Transverse colon (tissue), 4 donors: ENCODE measurements at regions not wholly inside any gene's neighbourhood (a gene's known extent, or its start where the extent isn't known, plus 50 kb on each side); places are given as distances from the start of the nearest gene placed in this dataset.
A peak's percentile ranks its signal among the peaks of the same experiment; 100 is the strongest.

Source experiments
- DNase-seq: peaks from one replicate; pipeline ENCODE4 v3.0.0-alpha.2; 2019
- H3K27ac ChIP-seq, 4 donors: fragments of 200-600 bp; sonication (generic); 2 replicates each; pipeline ENCODE4 v1.5.1; 2016 to 2018; ENCODE audit warnings: inconsistent platforms in 4 of 4
- H3K27me3 ChIP-seq: fragments of 200-600 bp; sonication (generic); 2 replicates; pipeline ENCODE4 v1.5.1; 2017; ENCODE audit warnings: inconsistent platforms
- H3K36me3 ChIP-seq, 4 donors: fragments of 200-600 bp; sonication (generic); 2 replicates each; pipeline ENCODE4 v1.5.1; 2017 to 2019; ENCODE audit warnings: inconsistent platforms in 4 of 4
- H3K4me1 ChIP-seq, 4 donors: fragments of 200-600 bp; sonication (generic); 2 replicates each; pipeline ENCODE4 v1.5.1; 2017 to 2020; ENCODE audit warnings: inconsistent platforms in 4 of 4
- H3K4me3 ChIP-seq, 4 donors: fragments of 200-600 bp; sonication (generic); 1 replicate in 1 of 4; 2 replicates in 3 of 4; pipeline versions ENCODE4 v1.5.1 to v1.6.1; 2017 to 2019; ENCODE audit warnings: inconsistent platforms in 4 of 4
- H3K9me3 ChIP-seq, 2 donors: fragments of 200-600 bp; sonication (generic); 2 replicates each; pipeline ENCODE4 v1.5.1; 2017 to 2019; ENCODE audit warnings: inconsistent platforms in 2 of 2
- EP300 ChIP-seq: sonication (generic); formaldehyde crosslinking; IDR thresholded peaks from one replicate; pipeline ENCODE4 v1.6.1; 2017; ENCODE audit warnings: antibody characterized with exemption, low read depth
- POLR2A ChIP-seq: fragments of 450-650 bp; IDR thresholded peaks from one replicate; pipeline ENCODE4 v1.6.1; 2016; ENCODE audit warnings: antibody characterized with exemption, mild to moderate bottlenecking, moderate library complexity
- POLR2AphosphoS5 ChIP-seq, 3 donors: sonication (generic); formaldehyde crosslinking; IDR thresholded peaks; one replicate each; pipeline ENCODE4 v1.6.1; 2016; ENCODE audit warnings: antibody characterized with exemption in 3 of 3
- WGBS, 2 donors: methylation state at CpG; one replicate each; pipeline ENCODE4 v1.1.5; 2018; ENCODE audit warnings: low coverage in 1 of 2; 5-methylcytosine and 5-hydroxymethylcytosine counted together
- in situ Hi-C, 4 donors: fragments of 200-750 bp; cut with MboI; loops; one replicate each; pipeline versions ENCODE4 v1.15.0 to v1.15.1; 2017; ENCODE audit warnings: low sequenced_read_pairs in 3 of 4, low pct_ligation_motif_present in 1 of 4, low pct_unique_long_range_greater_than_20kb in 1 of 4
- intact Hi-C: fragments of 100-400 bp; cut with DNase I; formaldehyde crosslinking; loops from one replicate; pipeline ENCODE4 v1.15.1; 2023; ENCODE audit warnings: low total_unique reads
- TF ChIP-seq, protein P1 (sequence below), 5 experiments: fragments of 200-600 bp in 3 of 5; fragments of 450-650 bp in 2 of 5; sonication (generic) in 3 of 5; IDR thresholded peaks; 1 replicate in 2 of 5; 2 replicates in 3 of 5; pipeline ENCODE4 v1.5.1; 2016 to 2017; ENCODE audit warnings: antibody characterized with exemption in 5 of 5, inconsistent platforms in 3 of 5, mild to moderate bottlenecking in 2 of 5, moderate library complexity in 1 of 5

DNA sequence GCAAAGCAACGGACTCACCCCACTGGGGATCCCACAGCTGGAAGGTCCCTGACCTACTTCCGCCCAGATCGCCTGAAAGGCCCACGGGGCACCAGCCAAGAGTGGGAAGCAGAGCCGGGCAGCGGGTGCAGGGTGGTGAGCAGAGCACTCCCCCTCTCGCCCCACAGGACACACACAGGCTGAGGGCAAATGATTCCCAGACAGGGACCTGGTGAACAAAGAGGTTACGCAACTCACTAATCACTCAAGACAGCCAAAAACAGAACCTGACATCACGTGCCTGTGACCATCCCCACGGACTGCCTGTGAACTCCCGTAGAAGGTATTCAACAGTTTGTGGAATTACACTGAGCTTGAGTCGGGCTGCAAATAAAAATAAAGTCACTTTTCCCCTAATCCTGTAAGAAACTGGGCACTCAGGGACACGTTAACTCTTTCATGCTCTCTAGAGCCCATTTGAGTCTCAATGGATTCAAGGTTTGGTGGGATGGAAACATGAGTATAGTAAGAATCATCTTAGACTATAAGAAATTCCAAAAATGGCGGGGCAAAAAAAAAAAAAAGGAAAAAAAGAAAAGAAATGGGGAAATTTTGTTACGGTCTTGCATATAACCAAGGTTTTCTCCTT, 396.1 kb downstream of the SOX9 start:
- no peak for TF ChIP-seq POLR2AphosphoS5 (IDR thresholded peaks at IDR 0.05)
- TF ChIP-seq POLR2A, result no peak
- TF ChIP-seq, protein P1, sequence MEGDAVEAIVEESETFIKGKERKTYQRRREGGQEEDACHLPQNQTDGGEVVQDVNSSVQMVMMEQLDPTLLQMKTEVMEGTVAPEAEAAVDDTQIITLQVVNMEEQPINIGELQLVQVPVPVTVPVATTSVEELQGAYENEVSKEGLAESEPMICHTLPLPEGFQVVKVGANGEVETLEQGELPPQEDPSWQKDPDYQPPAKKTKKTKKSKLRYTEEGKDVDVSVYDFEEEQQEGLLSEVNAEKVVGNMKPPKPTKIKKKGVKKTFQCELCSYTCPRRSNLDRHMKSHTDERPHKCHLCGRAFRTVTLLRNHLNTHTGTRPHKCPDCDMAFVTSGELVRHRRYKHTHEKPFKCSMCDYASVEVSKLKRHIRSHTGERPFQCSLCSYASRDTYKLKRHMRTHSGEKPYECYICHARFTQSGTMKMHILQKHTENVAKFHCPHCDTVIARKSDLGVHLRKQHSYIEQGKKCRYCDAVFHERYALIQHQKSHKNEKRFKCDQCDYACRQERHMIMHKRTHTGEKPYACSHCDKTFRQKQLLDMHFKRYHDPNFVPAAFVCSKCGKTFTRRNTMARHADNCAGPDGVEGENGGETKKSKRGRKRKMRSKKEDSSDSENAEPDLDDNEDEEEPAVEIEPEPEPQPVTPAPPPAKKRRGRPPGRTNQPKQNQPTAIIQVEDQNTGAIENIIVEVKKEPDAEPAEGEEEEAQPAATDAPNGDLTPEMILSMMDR (IDR thresholded peaks at IDR 0.05), result no peak
- TF ChIP-seq EP300, result no peak
- Histone ChIP-seq H3K4me1 (peaks cover 0 to 53% (median 36%) of the 10 kb centered on the region in 4 donors), H3K36me3 (no peaks in the 10 kb centered on the region), H3K27ac (no peak overlapping the region), H3K9me3 (no peaks in the 10 kb centered on the region), H3K27me3 (no peaks in the 10 kb centered on the region), H3K4me3 (no peak overlapping the region)
- in situ Hi-C loops (no loop called here), intact Hi-C loops (no loop called here)
- no peak for DNase-seq
- 57 to 78% methylated on average over 2 to 15 of the region's 15 CpGs for WGBS, 2 donors

DNA sequence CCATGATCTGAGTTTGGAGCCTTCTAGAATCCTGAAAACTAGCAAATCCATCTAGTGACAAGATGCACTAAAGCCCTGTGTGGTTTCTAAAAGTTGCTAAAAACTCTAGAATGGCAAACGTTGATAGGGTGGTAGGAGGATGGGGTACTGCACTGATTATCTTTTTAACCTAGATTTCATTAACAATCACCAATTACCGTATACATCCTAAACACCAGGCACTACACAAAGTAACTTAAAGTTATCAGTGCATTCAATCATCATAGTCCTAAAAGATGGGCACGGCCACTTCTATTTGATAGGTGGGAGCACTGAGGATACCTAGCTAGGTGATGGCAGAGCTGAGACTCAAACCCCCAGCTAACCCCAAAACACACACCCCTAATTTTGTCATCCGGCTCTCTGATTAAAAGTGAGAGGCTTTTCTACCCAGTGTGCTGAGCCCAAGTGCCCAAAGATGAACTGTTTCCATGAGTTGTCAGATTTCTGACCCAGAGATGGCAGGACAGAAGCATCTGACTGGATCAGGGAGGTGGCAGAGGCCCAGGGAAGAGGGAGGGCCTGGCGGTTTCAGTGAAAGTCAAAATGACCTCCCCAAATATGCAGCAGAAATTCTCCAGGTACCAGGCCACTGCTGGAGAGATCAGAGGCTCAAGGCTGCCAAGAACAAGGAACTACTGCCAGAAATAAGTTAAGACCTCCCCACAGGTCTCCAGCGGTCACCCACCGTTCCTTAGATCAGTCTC, 396.8 kb downstream of the SOX9 start:
- peak overlapping the region; percentile 75 to 89 (median 78) for H3K27ac ChIP-seq
- no peak for DNase-seq
- in situ Hi-C loops, result no loop called here

DNA sequence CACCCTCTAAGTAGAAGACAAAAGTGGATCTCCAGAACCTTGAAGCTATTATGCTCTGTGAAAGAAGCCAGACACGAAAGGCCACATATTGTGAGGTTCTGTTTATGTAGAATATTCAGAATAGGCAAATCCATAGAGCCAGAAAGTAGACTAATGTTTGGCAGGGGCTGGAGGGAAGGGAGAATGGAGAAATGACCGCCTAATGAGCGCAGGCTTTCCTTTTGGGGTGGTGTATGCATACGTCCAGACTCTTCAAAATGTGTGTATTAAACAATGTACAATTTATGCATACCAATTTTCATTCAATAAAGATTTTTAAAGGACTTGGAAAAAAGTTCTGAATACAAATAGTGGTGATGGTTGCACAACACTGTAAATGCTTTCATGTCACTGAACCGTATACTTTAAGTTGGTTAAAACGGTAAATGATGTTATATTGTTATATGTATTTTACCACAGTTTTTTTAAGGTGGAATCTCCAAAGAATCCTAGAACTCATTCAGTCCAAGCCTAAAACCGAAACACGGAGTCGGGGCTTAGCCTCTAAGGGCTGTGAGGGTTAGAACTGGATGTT, 397.4 kb downstream of the SOX9 start:
- Histone ChIP-seq H3K27me3 (no peaks in the 10 kb centered on the region), H3K9me3 (no peaks in the 10 kb centered on the region), H3K4me3 (no peak overlapping the region), H3K4me1 (peaks cover 0 to 55% (median 31%) of the 10 kb centered on the region in 4 donors), H3K27ac (peak overlapping the region; percentile 75 to 89 (median 78)), H3K36me3 (no peaks in the 10 kb centered on the region)
- intact Hi-C loops (no loop called here), in situ Hi-C loops (no loop called here)
- WGBS, 2 donors, result 53 to 64% methylated on average over 9 of the region's 9 CpGs
- DNase-seq, result no peak
- TF ChIP-seq, protein P1 (IDR thresholded peaks at IDR 0.05), result no peak
- no peak for TF ChIP-seq POLR2A
- TF ChIP-seq POLR2AphosphoS5 (IDR thresholded peaks at IDR 0.05), result no peak
- TF ChIP-seq EP300, result no peak

More for the DNA sequence above, 396.8 kb downstream of the SOX9 start:
- Histone ChIP-seq H3K9me3 (no peaks in the 10 kb centered on the region), H3K27me3 (no peaks in the 10 kb centered on the region), H3K4me1 (peaks cover 0 to 49% (median 31%) of the 10 kb centered on the region in 4 donors), H3K36me3 (no peaks in the 10 kb centered on the region), H3K4me3 (no peak overlapping the region)
- TF ChIP-seq, protein P1 (IDR thresholded peaks at IDR 0.05), result no peak
- TF ChIP-seq POLR2A, result no peak
- no peak for TF ChIP-seq POLR2AphosphoS5 (IDR thresholded peaks at IDR 0.05)
- no peak for TF ChIP-seq EP300
- 64 to 66% methylated on average over 7 of the region's 7 CpGs for WGBS, 2 donors
- intact Hi-C loops, result no loop called here
